IMR-90 (cell line): ENCODE measurements at regions not wholly inside any gene's neighbourhood (a gene's known extent, or its start where the extent isn't known, plus 50 kb on each side); places are given as distances from the start of the nearest gene placed in this dataset.

ENCODE experiments used
- ATAC-seq: fragments of 200-7000 bp; cut with Tn5 transposase; 2 replicates; pipeline ENCODE4 v1.9.1; 2020; ENCODE audit warnings: low read depth, mild to moderate bottlenecking, moderate library complexity
- BruUV-seq: library from RNA; stranded (reverse); fragments of 400-500 nt; replicated peaks from 2 replicates; lab custom pipeline; 2021; lab: Mats Ljungman, UMichigan
- CTCF ChIA-PET: fragments of 300-600 bp; formaldehyde crosslinking; extraction: SDS; loops from one replicate; lab custom pipeline; 2021; ENCODE audit warnings: antibody characterized with exemption; lab: Yijun Ruan, JAX
- POLR2A ChIA-PET: fragments of 300-600 bp; sonication (Branson Sonifier 250); formaldehyde crosslinking; loops from one replicate; lab custom pipeline; 2022; ENCODE audit warnings: antibody characterized with exemption; ENCODE audit not compliant: unreplicated experiment; lab: Charles Lee
- DNase-seq: peaks from one replicate; pipeline ENCODE4 v3.0.0; 2013
- H2AFZ ChIP-seq: replicated peaks from 2 replicates; pipeline ENCODE3; 2013; ENCODE audit warnings: low read length, mild to moderate bottlenecking; ENCODE audit not compliant: poor library complexity
- H2AK5ac ChIP-seq: 2 replicates; pipeline ENCODE4 v1.6.1; 2013; ENCODE audit warnings: low read depth, low read length, inconsistent platforms
- H2AK9ac ChIP-seq: replicated peaks from 2 replicates; pipeline ENCODE3; 2013; ENCODE audit warnings: mild to moderate bottlenecking, low read depth, low read length, moderate library complexity; ENCODE audit not compliant: poor library complexity
- H2BK120ac ChIP-seq: 2 replicates; pipeline ENCODE4 v1.6.1; 2013; ENCODE audit warnings: low read depth, low read length, inconsistent platforms
- H2BK15ac ChIP-seq: 3 replicates; pipeline ENCODE4 v1.6.1; 2013; ENCODE audit warnings: low read depth, low read length, inconsistent platforms
- H2BK20ac ChIP-seq: 2 replicates; pipeline ENCODE4 v1.6.1; 2013; ENCODE audit warnings: low read depth, mild to moderate bottlenecking, inconsistent platforms, low read length, moderate library complexity
- H2BK5ac ChIP-seq: 2 replicates; pipeline ENCODE4 v1.6.1; 2013; ENCODE audit warnings: mild to moderate bottlenecking, low read depth, low read length, inconsistent platforms; ENCODE audit not compliant: poor library complexity, severe bottlenecking
- H3K14ac ChIP-seq: replicated peaks from 2 replicates; pipeline ENCODE4 v1.6.1; 2013; ENCODE audit warnings: low read depth, low read length, inconsistent platforms
- H3K18ac ChIP-seq: 2 replicates; pipeline ENCODE4 v1.6.1; 2013; ENCODE audit warnings: low read depth, low read length, control low read depth
- H3K23ac ChIP-seq: 2 replicates; pipeline ENCODE4 v1.6.1; 2013; ENCODE audit warnings: low read depth, low read length, inconsistent platforms
- H3K27ac ChIP-seq: 2 replicates; pipeline ENCODE4 v1.5.1; 2013; ENCODE audit warnings: mild to moderate bottlenecking, control low read depth, low read length; ENCODE audit not compliant: insufficient read depth
- H3K27me3 ChIP-seq: 2 replicates; pipeline ENCODE4 v1.6.1; 2013; ENCODE audit warnings: low read length; ENCODE audit not compliant: control insufficient read depth, insufficient read depth
- H3K36me3 ChIP-seq: 2 replicates; pipeline ENCODE4 v1.6.1; 2013; ENCODE audit warnings: low read length, mixed read lengths; ENCODE audit not compliant: control insufficient read depth, insufficient read depth
- H3K4ac ChIP-seq: 2 replicates; pipeline ENCODE4 v1.6.1; 2013; ENCODE audit warnings: low read depth, low read length, inconsistent platforms
- H3K4me1 ChIP-seq: 2 replicates; pipeline ENCODE4 v1.6.1; 2013; ENCODE audit warnings: low read length, mixed read lengths; ENCODE audit not compliant: control insufficient read depth, insufficient read depth
- H3K4me2 ChIP-seq: 2 replicates; pipeline ENCODE4 v1.6.1; 2013; ENCODE audit warnings: low read depth, mild to moderate bottlenecking, control low read depth, low read length, moderate library complexity
- H3K4me3 ChIP-seq: 2 replicates; pipeline ENCODE4 v1.5.1; 2013; ENCODE audit warnings: low read depth, mild to moderate bottlenecking, control low read depth, low read length, moderate library complexity; ENCODE audit not compliant: insufficient read depth
- H3K56ac ChIP-seq: 2 replicates; pipeline ENCODE4 v1.6.1; 2013; ENCODE audit warnings: low read length, inconsistent platforms; ENCODE audit not compliant: insufficient read depth; ENCODE audit errors: extremely low read depth
- H3K79me1 ChIP-seq, 2 experiments: 2 replicates each; pipeline ENCODE4 v1.6.1; 2013; ENCODE audit warnings: low read length in 2 of 2, inconsistent platforms in 1 of 2, low read depth in 1 of 2
- H3K9ac ChIP-seq: 2 replicates; pipeline ENCODE4 v1.6.1; 2013; ENCODE audit warnings: low read depth, low read length, control low read depth
- H3K9me1 ChIP-seq: 2 replicates; pipeline ENCODE4 v1.6.1; 2013; ENCODE audit warnings: low read length, inconsistent platforms; ENCODE audit not compliant: insufficient read depth
- H3K9me3 ChIP-seq: 2 replicates; pipeline ENCODE4 v1.6.1; 2013; ENCODE audit warnings: low read length; ENCODE audit not compliant: control insufficient read depth, insufficient read depth
- H4K20me1 ChIP-seq: 2 replicates; pipeline ENCODE4 v1.6.1; 2013; ENCODE audit warnings: low read length, inconsistent platforms; ENCODE audit not compliant: insufficient read depth
- H4K5ac ChIP-seq: 2 replicates; pipeline ENCODE4 v1.6.1; 2013; ENCODE audit warnings: mild to moderate bottlenecking, low read depth, low read length, control low read depth
- H4K8ac ChIP-seq, 2 experiments: 2 replicates each; pipeline ENCODE4 v1.6.1; 2013; ENCODE audit warnings: low read depth in 2 of 2, low read length in 2 of 2, control low read depth in 1 of 2, inconsistent platforms in 1 of 2
- H4K91ac ChIP-seq: 2 replicates; pipeline ENCODE4 v1.6.1; 2013; ENCODE audit warnings: low read depth, low read length, inconsistent platforms; ENCODE audit not compliant: insufficient read depth
- BHLHE40 ChIP-seq: fragments of 150-350 bp; IDR thresholded peaks from 2 replicates; pipeline ENCODE4 v1.6.1; 2016; ENCODE audit warnings: mild to moderate bottlenecking, low read depth, low read length
- CEBPB ChIP-seq: IDR thresholded peaks from 2 replicates; pipeline ENCODE4 v1.6.1; 2012; ENCODE audit warnings: low read depth, low read length, improper control_type of control experiment
- NFE2L2 ChIP-seq: fragments of 150-350 bp; IDR thresholded peaks from 2 replicates; pipeline ENCODE4 v1.6.1; 2016; ENCODE audit warnings: low read depth, mild to moderate bottlenecking, low read length
- RAD21 ChIP-seq: IDR thresholded peaks from 2 replicates; pipeline ENCODE4 v1.6.1; 2012; ENCODE audit warnings: low read length, improper control_type of control experiment
- RFX5 ChIP-seq: IDR thresholded peaks from 2 replicates; pipeline ENCODE4 v1.8.0; 2012; ENCODE audit warnings: low read depth, mild to moderate bottlenecking, low read length, moderate library complexity
- SMC3 ChIP-seq: fragments of 150-350 bp; IDR thresholded peaks from 2 replicates; pipeline ENCODE4 v1.6.1; 2016; ENCODE audit warnings: low read depth, mild to moderate bottlenecking, antibody characterized with exemption, low read length, moderate library complexity
- WGBS, 2 experiments: methylation state at CpG; one replicate each; pipeline versions ENCODE4 v1.1.5 to v1.1.7; 2013; ENCODE audit warnings: missing lambda C conversion rate in 2 of 2; ENCODE audit not compliant: insufficient read length in 1 of 2; ENCODE audit errors: extremely low coverage in 2 of 2; 5-methylcytosine and 5-hydroxymethylcytosine counted together
- dilution Hi-C: fragments of 300-500 bp; cut with HindIII; formaldehyde crosslinking; loops from one replicate; pipeline ENCODE4 v1.14.3; 2018; ENCODE audit warnings: low sequenced_read_pairs; ENCODE audit not compliant: unreplicated experiment
- in situ Hi-C: fragments of 300-500 bp; cut with MboI; formaldehyde crosslinking; loops from 3 replicates; pipeline ENCODE4 v1.14.3; 2019; ENCODE audit warnings: low sequenced_read_pairs, inconsistent platforms, mixed read lengths
- intact Hi-C: fragments of 100-400 bp; cut with micrococcal nuclease; formaldehyde crosslinking; loops from 2 replicates; pipeline ENCODE4 v1.10.0; 2022
- TF ChIP-seq, protein P1 (sequence below): fragments of 150-350 bp; IDR thresholded peaks from 2 replicates; pipeline ENCODE4 v1.6.1; 2017; ENCODE audit warnings: mild to moderate bottlenecking, antibody characterized with exemption, low read length, low read depth

DNA sequence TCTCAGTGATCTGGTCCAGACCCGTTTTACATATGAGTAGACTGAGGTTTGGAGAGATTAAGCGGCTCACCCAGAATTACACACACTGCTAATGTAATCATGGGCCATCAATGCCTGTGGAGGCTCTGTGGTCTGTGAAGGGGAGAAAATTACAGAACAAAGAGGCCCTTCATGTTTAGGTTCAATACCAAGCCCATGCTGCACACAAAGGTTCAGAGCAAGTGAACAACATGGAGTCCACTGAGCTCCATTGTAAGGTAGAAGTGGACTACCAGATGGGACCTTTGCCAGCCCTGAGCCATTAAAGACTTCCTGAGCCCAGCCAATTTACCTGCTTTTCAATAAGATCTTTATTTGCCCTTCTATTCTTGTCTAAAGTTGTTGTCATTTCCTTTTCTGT lies 109.8 kb downstream of the LUZP4 start:
- no peak overlapping the region for H2BK20ac ChIP-seq
- TF ChIP-seq, protein P1, sequence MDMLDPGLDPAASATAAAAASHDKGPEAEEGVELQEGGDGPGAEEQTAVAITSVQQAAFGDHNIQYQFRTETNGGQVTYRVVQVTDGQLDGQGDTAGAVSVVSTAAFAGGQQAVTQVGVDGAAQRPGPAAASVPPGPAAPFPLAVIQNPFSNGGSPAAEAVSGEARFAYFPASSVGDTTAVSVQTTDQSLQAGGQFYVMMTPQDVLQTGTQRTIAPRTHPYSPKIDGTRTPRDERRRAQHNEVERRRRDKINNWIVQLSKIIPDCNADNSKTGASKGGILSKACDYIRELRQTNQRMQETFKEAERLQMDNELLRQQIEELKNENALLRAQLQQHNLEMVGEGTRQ, result no peak
- TF ChIP-seq SMC3 (no peak), CEBPB (no peak), NFE2L2 (no peak), RAD21 (no peak), RFX5 (no peak), BHLHE40 (no peak)
- H2BK5ac ChIP-seq, result no peak overlapping the region
- H4K91ac ChIP-seq, result no peak overlapping the region
- WGBS, 2 experiments, result no CpG with 5 or more reads among the region's 2 CpGs
- H3K14ac ChIP-seq, result no peak overlapping the region
- no peak overlapping the region for H3K18ac ChIP-seq
- intact Hi-C loops, result no loop called here
- POLR2A ChIA-PET, result no interaction called here
- BruUV-seq, result no TSS peak
- no peaks in the 10 kb centered on the region for H3K36me3 ChIP-seq
- H3K4me3 ChIP-seq, result no peak overlapping the region
- no peak overlapping the region for H3K4ac ChIP-seq
- no peak overlapping the region for H4K8ac ChIP-seq
- no peak overlapping the region for H2BK15ac ChIP-seq
- in situ Hi-C loops, result no loop called here
- H3K27me3 ChIP-seq, result peaks cover 5% of the 10 kb centered on the region
- no peak overlapping the region for H2AFZ ChIP-seq
- dilution Hi-C loops, result no loop called here
- no peak overlapping the region for H2AK9ac ChIP-seq
- no peaks in the 10 kb centered on the region for H4K20me1 ChIP-seq
- H3K23ac ChIP-seq, result no peak overlapping the region
- CTCF ChIA-PET, result interaction anchor here (1.2 kb wide), 1 partner anchor 10 kb away, joined by 4 read pairs; no protein-coding TSS in a partner anchor
- H2AK5ac ChIP-seq, result no peak overlapping the region
- H2BK120ac ChIP-seq, result no peak overlapping the region
- H3K4me2 ChIP-seq, result no peak overlapping the region
- no peak for DNase-seq
- H3K4me1 ChIP-seq, result no peaks in the 10 kb centered on the region
- H3K9ac ChIP-seq, result no peak overlapping the region
- no peak overlapping the region for H3K56ac ChIP-seq
- H4K5ac ChIP-seq, result no peak overlapping the region
- H3K9me1 ChIP-seq, result 0 out of 2 replicates have a peak, but pooled peaks cover 3% of the 10 kb centered on the region
- H3K9me3 ChIP-seq, result no peaks in the 10 kb centered on the region
- no peak overlapping the region for H3K27ac ChIP-seq
- ATAC-seq, result no peak
- H3K79me1 ChIP-seq, result no peaks in the 10 kb centered on the region
